Caco-2 (cell line): ENCODE measurements at regions not wholly inside any gene's neighbourhood (a gene's known extent, or its start where the extent isn't known, plus 50 kb on each side); places are given as distances from the start of the nearest gene placed in this dataset.

Experiments
- BruUV-seq: library from RNA; stranded (reverse); fragments of 400-500 nt; replicated peaks from 2 replicates; lab custom pipeline; 2021; lab: Mats Ljungman, UMichigan
- CTCF ChIA-PET: fragments of 300-600 bp; sonication (Branson Sonifier 250); formaldehyde crosslinking; loops from one replicate; lab custom pipeline; 2022; ENCODE audit warnings: antibody characterized with exemption; lab: Charles Lee
- POLR2A ChIA-PET: fragments of 300-600 bp; sonication (Branson Sonifier 250); formaldehyde crosslinking; loops from one replicate; lab custom pipeline; 2022; ENCODE audit warnings: antibody characterized with exemption; lab: Charles Lee
- DNase-seq, 2 experiments: peaks; one replicate each; pipeline versions ENCODE4 v3.0.0 to v3.0.0-alpha.2; 2020 to 2022
- H3K27me3 ChIP-seq: replicated peaks from 2 replicates; pipeline ENCODE4 v1.6.0; 2011; ENCODE audit warnings: low read length; ENCODE audit not compliant: control insufficient read depth, insufficient read depth
- H3K36me3 ChIP-seq: 2 replicates; pipeline ENCODE4 v1.5.1; 2011; ENCODE audit warnings: low read length; ENCODE audit not compliant: control insufficient read depth, insufficient read depth
- H3K4me1 ChIP-seq: fragments of 250-450 bp; sonication (Bioruptor Pico); 2 replicates; pipeline ENCODE4 v1.5.1; 2020; ENCODE audit warnings: mild to moderate bottlenecking
- H3K4me3 ChIP-seq: 2 replicates; pipeline ENCODE4 v1.5.1; 2011; ENCODE audit warnings: low read depth, mild to moderate bottlenecking, control low read depth, low read length
- H3K9me3 ChIP-seq: fragments of 250-450 bp; sonication (Bioruptor Pico); 2 replicates; pipeline ENCODE4 v1.5.1; 2020; ENCODE audit warnings: mild to moderate bottlenecking, moderate library complexity
- H3K27ac Mint-ChIP-seq: one replicate; pipeline ENCODE4 v1.8.0; 2022; ENCODE audit warnings: mixed read lengths; ENCODE audit not compliant: unreplicated experiment
- H3K27me3 Mint-ChIP-seq: one replicate; pipeline ENCODE4 v1.8.0; 2022; ENCODE audit warnings: mixed read lengths; ENCODE audit not compliant: insufficient read depth, unreplicated experiment
- H3K36me3 Mint-ChIP-seq: one replicate; pipeline ENCODE4 v1.8.0; 2022; ENCODE audit warnings: mild to moderate bottlenecking, mixed read lengths; ENCODE audit not compliant: insufficient read depth, unreplicated experiment
- H3K4me1 Mint-ChIP-seq: one replicate; pipeline ENCODE4 v1.8.0; 2022; ENCODE audit warnings: low read depth, mixed read lengths; ENCODE audit not compliant: unreplicated experiment
- H3K4me3 Mint-ChIP-seq: one replicate; pipeline ENCODE4 v1.8.0; 2022; ENCODE audit warnings: mild to moderate bottlenecking, moderate library complexity, mixed read lengths; ENCODE audit not compliant: unreplicated experiment
- H3K9me3 Mint-ChIP-seq: one replicate; pipeline ENCODE4 v1.8.0; 2022; ENCODE audit warnings: mixed read lengths; ENCODE audit not compliant: unreplicated experiment
- CTCF ChIP-seq, 2 experiments: fragments of 200-600 bp in 1 of 2; IDR thresholded peaks; 1 replicate in 1 of 2; 2 replicates in 1 of 2; pipeline versions ENCODE4 v1.5.1 to v1.8.0; 2011 to 2022; ENCODE audit warnings: antibody characterized with exemption in 1 of 2, control low read depth in 1 of 2, inconsistent platforms in 1 of 2, low read depth in 1 of 2, low read length in 1 of 2, mild to moderate bottlenecking in 1 of 2, moderate library complexity in 1 of 2; ENCODE audit not compliant: insufficient read depth in 1 of 2, severe bottlenecking in 1 of 2, unreplicated experiment in 1 of 2
- intact Hi-C: fragments of 100-400 bp; cut with micrococcal nuclease; formaldehyde crosslinking; loops from one replicate; pipeline ENCODE4 v1.10.0; 2022; ENCODE audit not compliant: unreplicated experiment

- Mint-ChIP-seq H3K4me1 (no peaks in the 10 kb centered on the region), H3K27ac (no peak overlapping the region), H3K9me3 (no peaks in the 10 kb centered on the region), H3K36me3 (no peaks in the 10 kb centered on the region), H3K4me3 (no peak overlapping the region), H3K27me3 (no peaks in the 10 kb centered on the region)
- BruUV-seq, result no TSS peak
- H3K4me1 ChIP-seq, result no peaks in the 10 kb centered on the region
- intact Hi-C loops, result loop anchor here (10.0 kb wide), 1 partner anchor 149 kb away; no protein-coding TSS in a partner anchor
- H3K27me3 ChIP-seq, result no peaks in the 10 kb centered on the region
- TF ChIP-seq CTCF (IDR thresholded peaks at IDR 0.05; ENCODE audit: insufficient read depth in 1 of 2, low read depth in 1 of 2, low read length in 1 of 2, severe bottlenecking in 1 of 2, unreplicated experiment in 1 of 2), result no peak
- CTCF ChIA-PET, result no interaction called here
- H3K9me3 ChIP-seq, result no peaks in the 10 kb centered on the region
- no peak for DNase-seq
- H3K36me3 ChIP-seq, result no peaks in the 10 kb centered on the region
- no peak overlapping the region for H3K4me3 ChIP-seq
- POLR2A ChIA-PET, result no interaction called here
Measured at GRCh38 chr14:30125322-30125979, 197.8 kb upstream of the PRKD1 start.

GRCh38 chr14:30129807-30130206 is 202.2 kb upstream of the PRKD1 start:
- H3K36me3 Mint-ChIP-seq, result no peaks in the 10 kb centered on the region
- no peak overlapping the region for H3K4me3 ChIP-seq
- H3K9me3 ChIP-seq, result no peaks in the 10 kb centered on the region
- BruUV-seq, result no TSS peak
- POLR2A ChIA-PET, result no interaction called here
- H3K4me3 Mint-ChIP-seq, result no peak overlapping the region
- H3K27me3 ChIP-seq, result no peaks in the 10 kb centered on the region
- H3K4me1 Mint-ChIP-seq, result no peaks in the 10 kb centered on the region
- H3K9me3 Mint-ChIP-seq, result no peaks in the 10 kb centered on the region
- no peaks in the 10 kb centered on the region for H3K36me3 ChIP-seq
- TF ChIP-seq CTCF (IDR thresholded peaks at IDR 0.05; ENCODE audit: insufficient read depth in 1 of 2, low read depth in 1 of 2, low read length in 1 of 2, severe bottlenecking in 1 of 2, unreplicated experiment in 1 of 2), result no peak
- DNase-seq, result no peak
- H3K4me1 ChIP-seq, result no peaks in the 10 kb centered on the region
- CTCF ChIA-PET, result no interaction called here
- intact Hi-C loops, result loop anchor here (10.0 kb wide), 1 partner anchor 145 kb away; no protein-coding TSS in a partner anchor
- no peaks in the 10 kb centered on the region for H3K27me3 Mint-ChIP-seq
- no peak overlapping the region for H3K27ac Mint-ChIP-seq

GRCh38 chr14:30131581-30132097 is 204.0 kb upstream of the PRKD1 start:
- no peak for TF ChIP-seq CTCF (IDR thresholded peaks at IDR 0.05; ENCODE audit: insufficient read depth in 1 of 2, low read depth in 1 of 2, low read length in 1 of 2, severe bottlenecking in 1 of 2, unreplicated experiment in 1 of 2)
- POLR2A ChIA-PET, result no interaction called here
- Mint-ChIP-seq H3K4me1 (no peaks in the 10 kb centered on the region), H3K27me3 (no peaks in the 10 kb centered on the region), H3K4me3 (no peak overlapping the region), H3K27ac (no peak overlapping the region), H3K36me3 (no peaks in the 10 kb centered on the region), H3K9me3 (no peaks in the 10 kb centered on the region)
- no TSS peak for BruUV-seq
- no peak for DNase-seq
- H3K27me3 ChIP-seq, result no peaks in the 10 kb centered on the region
- no peak overlapping the region for H3K4me3 ChIP-seq
- intact Hi-C loops, result no loop called here
- no peaks in the 10 kb centered on the region for H3K4me1 ChIP-seq
- H3K9me3 ChIP-seq, result no peaks in the 10 kb centered on the region
- no peaks in the 10 kb centered on the region for H3K36me3 ChIP-seq
- CTCF ChIA-PET, result no interaction called here
